Progenitor cell of endocrine pancreas (in vitro differentiated cells): ENCODE measurements at regions not wholly inside any gene's neighbourhood (a gene's known extent, or its start where the extent isn't known, plus 50 kb on each side); places are given as distances from the start of the nearest gene placed in this dataset.

Experiments
- DNase-seq: peaks from one replicate; pipeline ENCODE4 v3.0.0; 2021; ENCODE audit warnings: low spot score; ENCODE audit not compliant: unreplicated experiment
- H3K27ac Mint-ChIP-seq: 2 replicates; pipeline ENCODE4 v1.8.0; 2021; ENCODE audit warnings: mild to moderate bottlenecking, moderate library complexity, mixed read lengths
- H3K27me3 Mint-ChIP-seq: 2 replicates; pipeline ENCODE4 v1.8.0; 2021; ENCODE audit warnings: mixed read lengths
- H3K36me3 Mint-ChIP-seq: 2 replicates; pipeline ENCODE4 v1.8.0; 2022; ENCODE audit warnings: mixed read lengths; ENCODE audit not compliant: insufficient read depth
- H3K4me1 Mint-ChIP-seq: 2 replicates; pipeline ENCODE4 v1.8.0; 2021; ENCODE audit warnings: low read depth, mixed read lengths
- H3K4me3 Mint-ChIP-seq: 2 replicates; pipeline ENCODE4 v1.8.0; 2021; ENCODE audit warnings: low read depth, mild to moderate bottlenecking, moderate library complexity, mixed read lengths
- H3K9me3 Mint-ChIP-seq: 2 replicates; pipeline ENCODE4 v1.8.0; 2021; ENCODE audit warnings: low read depth, mixed read lengths
- CTCF ChIP-seq: fragments of 200-600 bp; sonication (generic); IDR thresholded peaks from one replicate; pipeline ENCODE4 v1.5.0; 2021; ENCODE audit warnings: antibody characterized with exemption, mild to moderate bottlenecking; ENCODE audit not compliant: unreplicated experiment

- H3K27ac Mint-ChIP-seq = no peak overlapping the region
Observed at GRCh38 chr4:65139998-65140397, 530.3 kb downstream of the EPHA5 start.

GRCh38 chr4:65126200-65126599 lies 544.1 kb downstream of the EPHA5 start:
- no peaks in the 10 kb centered on the region for H3K9me3 Mint-ChIP-seq
- H3K36me3 Mint-ChIP-seq = no peaks in the 10 kb centered on the region
- no peaks in the 10 kb centered on the region for H3K4me1 Mint-ChIP-seq
- H3K27ac Mint-ChIP-seq = no peak overlapping the region
- TF ChIP-seq CTCF = no peak
- no peak overlapping the region for H3K4me3 Mint-ChIP-seq
- no peak for DNase-seq
- no peaks in the 10 kb centered on the region for H3K27me3 Mint-ChIP-seq

More at GRCh38 chr4:65139998-65140397, 530.3 kb downstream of the EPHA5 start:
- H3K9me3 Mint-ChIP-seq = peaks cover 19% of the 10 kb centered on the region
- peaks cover 2% of the 10 kb centered on the region for H3K36me3 Mint-ChIP-seq
- no peaks in the 10 kb centered on the region for H3K27me3 Mint-ChIP-seq
- H3K4me3 Mint-ChIP-seq = no peak overlapping the region
- no peaks in the 10 kb centered on the region for H3K4me1 Mint-ChIP-seq
- DNase-seq = no peak
- TF ChIP-seq CTCF = no peak

- Mint-ChIP-seq H3K36me3 (no peaks in the 10 kb centered on the region), H3K4me3 (no peak overlapping the region), H3K4me1 (no peaks in the 10 kb centered on the region), H3K9me3 (no peaks in the 10 kb centered on the region), H3K27ac (no peak overlapping the region), H3K27me3 (no peaks in the 10 kb centered on the region)
- TF ChIP-seq CTCF = no peak
- DNase-seq = no peak
Observed at GRCh38 chr4:65120287-65120686, 550.0 kb downstream of the EPHA5 start.

- H3K4me3 Mint-ChIP-seq = no peak overlapping the region
- peaks cover 7% of the 10 kb centered on the region for H3K9me3 Mint-ChIP-seq
- no peaks in the 10 kb centered on the region for H3K27me3 Mint-ChIP-seq
- H3K36me3 Mint-ChIP-seq = no peaks in the 10 kb centered on the region
- TF ChIP-seq CTCF = no peak
- no peak for DNase-seq
- H3K27ac Mint-ChIP-seq = no peak overlapping the region
- peaks cover 2% of the 10 kb centered on the region for H3K4me1 Mint-ChIP-seq
Observed at GRCh38 chr4:65102419-65102818, 567.9 kb downstream of the EPHA5 start.

- Mint-ChIP-seq H3K9me3 (peaks cover 9% of the 10 kb centered on the region), H3K36me3 (no peaks in the 10 kb centered on the region), H3K27ac (no peak overlapping the region), H3K4me1 (no peaks in the 10 kb centered on the region), H3K27me3 (no peaks in the 10 kb centered on the region), H3K4me3 (no peak overlapping the region)
- DNase-seq = no peak
- TF ChIP-seq CTCF = no peak
Observed at GRCh38 chr4:65096630-65097029, 573.7 kb downstream of the EPHA5 start.
